ENCODE measurements at regions not wholly inside any gene's neighbourhood (a gene's known extent, or its start where the extent isn't known, plus 50 kb on each side); places are given as distances from the start of the nearest gene placed in this dataset.

DNA sequence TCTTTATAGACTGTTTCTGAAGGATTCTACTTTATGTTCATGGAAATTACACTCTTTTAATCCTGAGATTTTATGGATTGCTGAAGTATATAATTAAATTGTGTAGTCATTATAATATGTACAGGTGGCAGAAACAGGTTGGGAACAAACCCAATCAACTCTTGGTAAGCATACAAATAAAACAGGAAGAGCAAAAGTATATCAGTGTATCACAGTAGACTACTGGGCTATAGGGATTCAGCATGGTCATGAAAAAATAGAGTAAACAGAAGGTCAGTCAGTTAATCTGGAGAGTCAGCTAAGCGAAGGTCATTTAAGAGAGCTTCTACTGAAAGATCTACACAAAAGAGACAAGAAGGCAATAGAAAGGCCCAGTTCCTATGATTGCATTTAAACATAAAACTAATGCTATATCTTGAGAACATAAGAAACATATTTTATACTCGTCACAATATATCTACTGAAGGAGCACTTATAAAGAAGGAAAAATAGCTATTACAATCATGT, 178.9 kb upstream of the ECI2 start:
- TF ChIP-seq CTCF (IDR thresholded peaks at IDR 0.05): no peak
- no peak for TF ChIP-seq POLR2A (IDR thresholded peaks at IDR 0.05)
- TF ChIP-seq EP300 (IDR thresholded peaks at IDR 0.05): no peak
- no peak for TF ChIP-seq POLR2AphosphoS5 (IDR thresholded peaks at IDR 0.05)

Data from sigmoid colon (tissue), 4 donors.